PC-9 (cell line): ENCODE measurements at regions not wholly inside any gene's neighbourhood (a gene's known extent, or its start where the extent isn't known, plus 50 kb on each side); places are given as distances from the start of the nearest gene placed in this dataset.

ENCODE experiments used
- EZH2 ChIP-seq: fragments of 200-600 bp; sonication (generic); IDR thresholded peaks from 2 replicates; pipeline ENCODE4 v1.8.0; 2017; ENCODE audit warnings: antibody characterized with exemption, low read depth
- TF ChIP-seq, protein P1 (sequence below): fragments of 200-600 bp; sonication (generic); conservative IDR thresholded peaks from 2 replicates; pipeline ENCODE4 v1.6.1; 2017; ENCODE audit warnings: mixed run types, antibody characterized with exemption, mild to moderate bottlenecking, moderate library complexity

DNA sequence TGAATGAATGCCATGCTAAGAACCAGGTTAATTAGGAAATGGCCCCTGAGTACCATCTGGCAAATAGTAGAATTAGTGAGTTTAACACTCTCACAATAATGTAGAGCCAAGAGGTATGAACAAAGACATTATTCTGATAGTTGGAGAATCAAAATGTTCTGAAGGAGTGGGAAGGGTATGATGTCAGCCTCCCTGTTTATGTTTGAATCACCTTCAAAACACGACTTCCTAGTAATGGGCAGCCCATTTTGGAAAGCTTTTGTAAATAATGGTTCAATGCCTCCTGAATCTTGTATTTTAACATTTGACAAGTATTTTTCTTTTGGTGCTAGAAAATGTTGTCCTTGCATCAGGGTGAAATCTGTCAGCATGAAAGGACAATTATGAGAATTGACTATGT, 108.3 kb downstream of the DSEL start:
- TF ChIP-seq, protein P1, sequence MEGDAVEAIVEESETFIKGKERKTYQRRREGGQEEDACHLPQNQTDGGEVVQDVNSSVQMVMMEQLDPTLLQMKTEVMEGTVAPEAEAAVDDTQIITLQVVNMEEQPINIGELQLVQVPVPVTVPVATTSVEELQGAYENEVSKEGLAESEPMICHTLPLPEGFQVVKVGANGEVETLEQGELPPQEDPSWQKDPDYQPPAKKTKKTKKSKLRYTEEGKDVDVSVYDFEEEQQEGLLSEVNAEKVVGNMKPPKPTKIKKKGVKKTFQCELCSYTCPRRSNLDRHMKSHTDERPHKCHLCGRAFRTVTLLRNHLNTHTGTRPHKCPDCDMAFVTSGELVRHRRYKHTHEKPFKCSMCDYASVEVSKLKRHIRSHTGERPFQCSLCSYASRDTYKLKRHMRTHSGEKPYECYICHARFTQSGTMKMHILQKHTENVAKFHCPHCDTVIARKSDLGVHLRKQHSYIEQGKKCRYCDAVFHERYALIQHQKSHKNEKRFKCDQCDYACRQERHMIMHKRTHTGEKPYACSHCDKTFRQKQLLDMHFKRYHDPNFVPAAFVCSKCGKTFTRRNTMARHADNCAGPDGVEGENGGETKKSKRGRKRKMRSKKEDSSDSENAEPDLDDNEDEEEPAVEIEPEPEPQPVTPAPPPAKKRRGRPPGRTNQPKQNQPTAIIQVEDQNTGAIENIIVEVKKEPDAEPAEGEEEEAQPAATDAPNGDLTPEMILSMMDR: no peak
- TF ChIP-seq EZH2: no peak
